Common myeloid progenitor, CD34-positive (primary cell): ENCODE measurements at regions not wholly inside any gene's neighbourhood (a gene's known extent, or its start where the extent isn't known, plus 50 kb on each side); places are given as distances from the start of the nearest gene placed in this dataset.

Source experiments
- CTCF ChIA-PET: fragments of 350-600 bp; sonication (Branson Sonifier 250); formaldehyde crosslinking; loops from one replicate; lab custom pipeline; 2021; ENCODE audit warnings: antibody characterized with exemption; lab: Charles Lee
- POLR2A ChIA-PET: fragments of 350-600 bp; sonication (Branson Sonifier 250); formaldehyde crosslinking; loops from one replicate; lab custom pipeline; 2021; ENCODE audit warnings: antibody characterized with exemption; lab: Charles Lee
- DNase-seq, 3 donors: peaks; one replicate each; pipeline versions ENCODE4 v3.0.0 to v3.0.0-alpha.2; 2013
- H3K27ac ChIP-seq, 2 experiments: 1 replicate in 1 of 2; 2 replicates in 1 of 2; pipeline ENCODE4 v1.7.0; 2013; ENCODE audit warnings: inconsistent platforms in 2 of 2, low read length in 2 of 2, mild to moderate bottlenecking in 2 of 2, low read depth in 1 of 2, moderate library complexity in 1 of 2; ENCODE audit not compliant: severe bottlenecking in 2 of 2, insufficient read depth in 1 of 2, poor library complexity in 1 of 2
- H3K27me3 ChIP-seq, 5 experiments: replicated peaks in 2 of 5; 1 replicate in 3 of 5; 2 replicates in 2 of 5; pipeline versions ENCODE4 v1.6.1 to v1.7.0; 2013; ENCODE audit warnings: low read length in 4 of 5, mild to moderate bottlenecking in 2 of 5, moderate library complexity in 2 of 5, inconsistent platforms in 1 of 5; ENCODE audit not compliant: insufficient read depth in 5 of 5, control insufficient read depth in 4 of 5
- H3K36me3 ChIP-seq, 4 experiments: 1 replicate in 2 of 4; 2 replicates in 2 of 4; pipeline versions ENCODE4 v1.6.1 to v1.7.0; 2013; ENCODE audit warnings: low read length in 3 of 4, control low read depth in 1 of 4, mild to moderate bottlenecking in 1 of 4; ENCODE audit not compliant: control insufficient read depth in 4 of 4, insufficient read depth in 4 of 4
- H3K4me1 ChIP-seq, 4 experiments: 1 replicate in 3 of 4; 2 replicates in 1 of 4; pipeline versions ENCODE4 v1.6.1 to v1.7.1; 2013; ENCODE audit warnings: low read length in 3 of 4, mild to moderate bottlenecking in 3 of 4, control low read depth in 1 of 4, inconsistent platforms in 1 of 4, moderate library complexity in 1 of 4; ENCODE audit not compliant: control insufficient read depth in 4 of 4, insufficient read depth in 4 of 4; ENCODE audit errors: control extremely low read depth in 1 of 4
- H3K4me3 ChIP-seq, 7 experiments: 1 replicate in 4 of 7; 2 replicates in 3 of 7; pipeline versions ENCODE4 v1.5.1 to v1.7.0; 2013; ENCODE audit warnings: mild to moderate bottlenecking in 7 of 7, low read length in 6 of 7, moderate library complexity in 6 of 7, inconsistent platforms in 2 of 7, low read depth in 2 of 7, control low read depth in 1 of 7; ENCODE audit not compliant: insufficient read depth in 4 of 7, control insufficient read depth in 1 of 7; ENCODE audit errors: extremely low read depth in 1 of 7
- H3K9me3 ChIP-seq, 5 experiments: 1 replicate in 4 of 5; 2 replicates in 1 of 5; pipeline versions ENCODE4 v1.6.1 to v1.7.1; 2013; ENCODE audit warnings: low read length in 4 of 5, mild to moderate bottlenecking in 2 of 5, inconsistent platforms in 1 of 5, low read depth in 1 of 5, moderate library complexity in 1 of 5; ENCODE audit not compliant: control insufficient read depth in 4 of 5, insufficient read depth in 2 of 5; ENCODE audit errors: control extremely low read depth in 1 of 5
- WGBS: methylation state at CpG from one replicate; pipeline ENCODE4 v1.1.5; 2013; ENCODE audit not compliant: insufficient coverage; 5-methylcytosine and 5-hydroxymethylcytosine counted together

DNA sequence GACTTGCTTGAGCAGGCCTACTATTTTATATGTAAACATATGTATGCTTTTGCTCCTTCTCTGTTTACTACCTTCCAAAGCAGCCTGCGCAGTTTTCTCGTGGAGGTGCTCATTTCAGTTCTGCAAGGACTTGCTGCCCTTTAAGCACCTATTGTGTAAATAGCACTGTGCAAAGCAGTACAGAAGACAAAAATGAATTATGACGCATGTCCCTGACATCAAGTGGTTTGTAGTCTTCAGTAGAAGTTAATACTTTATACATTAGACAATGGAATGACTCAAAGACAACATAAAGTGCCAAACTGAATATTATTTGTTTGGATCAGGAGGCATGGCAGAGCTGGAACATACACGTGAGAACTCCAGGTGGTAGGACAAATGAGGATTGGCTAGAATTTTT lies 611.7 kb downstream of the LMO4 start:
- Histone ChIP-seq H3K27ac (no peak overlapping the region), H3K9me3 (no peaks in the 10 kb centered on the region), H3K27me3 (no peaks in the 10 kb centered on the region), H3K4me3 (no peak overlapping the region), H3K36me3 (no peaks in the 10 kb centered on the region), H3K4me1 (no peaks in the 10 kb centered on the region)
- no peak for DNase-seq
- CTCF ChIA-PET, result no interaction called here
- POLR2A ChIA-PET, result no interaction called here
- WGBS, result 100% methylated on average over 2 of the region's 4 CpGs

DNA sequence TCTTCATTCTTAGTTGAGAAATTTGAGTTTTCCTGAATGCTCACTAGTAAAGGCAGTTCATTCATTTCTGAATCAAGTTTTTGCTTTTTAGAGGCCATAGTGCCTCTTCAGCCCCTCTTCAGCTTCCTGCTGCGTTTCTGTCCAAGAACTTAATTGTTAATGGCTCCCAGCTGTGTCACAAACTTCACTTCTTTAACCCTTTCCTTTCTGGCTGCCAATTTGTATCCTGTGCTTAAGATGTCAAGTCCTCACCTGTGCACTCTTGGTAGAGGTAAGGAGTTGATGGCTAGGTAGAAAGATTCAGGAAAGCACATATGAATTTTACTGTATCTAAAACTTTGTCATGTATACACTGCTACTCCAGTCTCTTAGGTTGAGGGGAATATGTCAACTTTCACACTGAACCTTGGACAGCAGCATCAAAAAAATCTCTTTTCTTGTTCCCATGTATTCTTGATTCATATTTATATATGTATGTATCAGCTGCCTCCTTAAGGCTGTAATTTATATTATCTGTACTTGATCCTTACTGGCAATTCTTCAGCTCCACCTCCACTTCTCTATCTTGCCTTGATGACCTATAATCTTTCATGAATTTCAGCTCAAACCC lies 612.8 kb downstream of the LMO4 start:
- Histone ChIP-seq H3K36me3 (no peaks in the 10 kb centered on the region), H3K4me1 (no peaks in the 10 kb centered on the region), H3K27ac (no peak overlapping the region), H3K9me3 (no peaks in the 10 kb centered on the region), H3K4me3 (no peak overlapping the region), H3K27me3 (no peaks in the 10 kb centered on the region)
- DNase-seq, result no peak
- ChIA-PET POLR2A (no interaction called here), CTCF (interaction anchor here (1.0 kb wide), 1 partner anchor 13 kb away, joined by 3 read pairs; no protein-coding TSS in a partner anchor)
- WGBS, result no CpG with 5 or more reads among the region's 1 CpG

- H3K36me3 ChIP-seq, result no peaks in the 10 kb centered on the region
Observed at GRCh38 chr1:87942165-87942564, 613.5 kb downstream of the LMO4 start.

GRCh38 chr1:87949711-87950110 lies 621.0 kb downstream of the LMO4 start:
- Histone ChIP-seq H3K4me1 (peaks cover 0 to 24% (median 13%) of the 10 kb centered on the region in 4 experiments), H3K9me3 (no peaks in the 10 kb centered on the region), H3K27me3 (no peaks in the 10 kb centered on the region), H3K27ac (no peak overlapping the region), H3K4me3 (no peak overlapping the region), H3K36me3 (no peaks in the 10 kb centered on the region)
- ChIA-PET POLR2A (interaction anchor here (0.5 kb wide), 1 partner anchor 41 kb away, joined by 3 read pairs; no protein-coding TSS in a partner anchor), CTCF (interaction anchor here (1.2 kb wide), 1 partner anchor 111 kb away, joined by 3 read pairs; no protein-coding TSS in a partner anchor)
- WGBS, result 0% methylated on average over 1 of the region's 3 CpGs
- DNase-seq, result no peak

More at GRCh38 chr1:87942165-87942564, 613.5 kb downstream of the LMO4 start:
- ChIA-PET CTCF (interaction anchor here (1.0 kb wide), 2 partner anchors 10 to 12 kb away, joined by 3 to 4 read pairs; no protein-coding TSS in a partner anchor), POLR2A (no interaction called here)
- WGBS, result 93% methylated on average over 1 of the region's 1 CpG
- H3K4me1 ChIP-seq, result no peaks in the 10 kb centered on the region
- no peaks in the 10 kb centered on the region for H3K27me3 ChIP-seq
- H3K9me3 ChIP-seq, result no peaks in the 10 kb centered on the region
- no peak for DNase-seq
- no peak overlapping the region for H3K4me3 ChIP-seq
- H3K27ac ChIP-seq, result no peak overlapping the region

GRCh38 chr1:87950369-87950768 lies 621.7 kb downstream of the LMO4 start:
- H3K9me3 ChIP-seq, result no peaks in the 10 kb centered on the region
- H3K36me3 ChIP-seq, result no peaks in the 10 kb centered on the region
- WGBS, result no CpG with 5 or more reads among the region's 3 CpGs
- peaks cover 0 to 24% (median 13%) of the 10 kb centered on the region in 4 experiments for H3K4me1 ChIP-seq
- POLR2A ChIA-PET, result interaction anchor here (0.5 kb wide), 1 partner anchor 41 kb away, joined by 3 read pairs; no protein-coding TSS in a partner anchor
- H3K4me3 ChIP-seq, result peak overlapping the region in 1 of 7 experiments; percentile 1
- DNase-seq, result no peak
- H3K27ac ChIP-seq, result no peak overlapping the region
- no peaks in the 10 kb centered on the region for H3K27me3 ChIP-seq
- CTCF ChIA-PET, result no interaction called here

- Histone ChIP-seq H3K9me3 (no peaks in the 10 kb centered on the region), H3K4me3 (peak overlapping the region in 1 of 7 experiments; percentile 12), H3K27me3 (no peaks in the 10 kb centered on the region), H3K36me3 (no peaks in the 10 kb centered on the region), H3K4me1 (peaks cover 0 to 24% (median 13%) of the 10 kb centered on the region in 4 experiments), H3K27ac (peak overlapping the region in 1 of 2 experiments; percentile 9)
- WGBS, result 86% methylated on average over 2 of the region's 2 CpGs
- ChIA-PET POLR2A (no interaction called here), CTCF (interaction anchor here (1.3 to 2.9 kb wide), 2 partner anchors 109 to 657 kb away, joined by 4 to 21 read pairs; no protein-coding TSS in a partner anchor)
- DNase-seq, result no peak
Observed at GRCh38 chr1:87951409-87951808, 622.7 kb downstream of the LMO4 start.

DNA sequence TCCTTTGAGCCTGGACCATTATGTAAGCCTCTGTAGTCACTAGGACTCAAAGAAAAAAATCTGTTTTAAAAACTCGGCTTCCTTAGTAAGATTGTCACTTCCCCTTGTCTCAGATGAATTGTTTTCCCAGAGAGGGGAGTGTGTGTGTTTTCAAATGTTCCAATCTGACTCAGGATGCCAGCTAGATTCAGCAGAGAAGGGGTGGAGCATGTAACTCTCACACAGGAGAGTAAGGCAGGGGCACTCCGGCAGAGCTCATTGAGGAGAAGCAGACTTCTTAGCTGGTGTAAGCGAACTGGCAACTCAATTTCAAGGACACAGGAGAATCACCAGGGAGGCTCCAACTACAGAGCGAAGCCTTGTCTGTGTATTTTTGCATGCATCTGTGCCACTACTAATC lies 623.2 kb downstream of the LMO4 start:
- H3K27ac ChIP-seq, result peak overlapping the region in 1 of 2 experiments; percentile 9
- peaks cover 0 to 24% (median 13%) of the 10 kb centered on the region in 4 experiments for H3K4me1 ChIP-seq
- 22% methylated on average over 4 of the region's 4 CpGs for WGBS
- peak overlapping the region in 1 of 7 experiments; percentile 12 for H3K4me3 ChIP-seq
- no peaks in the 10 kb centered on the region for H3K36me3 ChIP-seq
- no peaks in the 10 kb centered on the region for H3K9me3 ChIP-seq
- no peaks in the 10 kb centered on the region for H3K27me3 ChIP-seq
- ChIA-PET CTCF (interaction anchor here (1.3 to 2.9 kb wide), 3 partner anchors 9 to 658 kb away, joined by 4 to 21 read pairs (median 4); no protein-coding TSS in a partner anchor), POLR2A (interaction anchor here (0.5 kb wide), 1 partner anchor 624 kb away, joined by 3 read pairs; no protein-coding TSS in a partner anchor)
- DNase-seq, result peak; percentile 10 to 62 (median 53)
